Epithelial cell of esophagus (primary cell): ENCODE measurements at regions not wholly inside any gene's neighbourhood (a gene's known extent, or its start where the extent isn't known, plus 50 kb on each side); places are given as distances from the start of the nearest gene placed in this dataset.

Source experiments
- DNase-seq: peaks from one replicate; pipeline ENCODE4 v3.0.0; 2010; ENCODE audit warnings: low read depth
- H3K4me3 ChIP-seq: 2 replicates; pipeline ENCODE4 v1.5.1; 2011; ENCODE audit warnings: mild to moderate bottlenecking, low read length, control low read depth
- CTCF ChIP-seq: IDR thresholded peaks from 2 replicates; pipeline ENCODE4 v1.5.1; 2011; ENCODE audit warnings: low read depth, mild to moderate bottlenecking, low read length, control low read depth, inconsistent platforms; ENCODE audit not compliant: insufficient read depth; ENCODE audit errors: missing control alignments

- no peak for DNase-seq
- TF ChIP-seq CTCF, result no peak
Measured at GRCh38 chr6:166087852-166088251, 79.8 kb downstream of the TBXT start.

DNA sequence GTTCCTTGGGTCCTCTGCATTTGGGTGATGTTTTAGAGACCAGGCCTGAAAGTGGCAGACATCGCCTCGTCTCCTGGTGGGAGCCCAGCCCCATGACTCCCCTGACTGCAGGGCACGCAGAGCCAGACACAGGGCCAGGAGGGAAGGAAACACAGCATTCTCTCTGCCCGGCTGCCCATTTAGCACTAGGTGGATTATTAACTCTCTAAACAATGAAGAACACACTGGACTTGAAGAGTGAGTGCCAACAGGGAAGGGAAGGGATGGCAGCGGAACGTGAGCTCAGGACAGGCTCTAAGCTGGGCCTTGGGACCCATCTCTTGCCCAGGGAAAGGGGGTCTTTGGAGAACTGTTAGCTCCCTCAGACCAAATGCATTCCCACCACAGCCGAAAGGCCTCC is 80.4 kb downstream of the TBXT start:
- no peak for DNase-seq
- no peak overlapping the region for H3K4me3 ChIP-seq
- TF ChIP-seq CTCF, result no peak

More at GRCh38 chr6:166087852-166088251, 79.8 kb downstream of the TBXT start:
- no peak overlapping the region for H3K4me3 ChIP-seq

DNA sequence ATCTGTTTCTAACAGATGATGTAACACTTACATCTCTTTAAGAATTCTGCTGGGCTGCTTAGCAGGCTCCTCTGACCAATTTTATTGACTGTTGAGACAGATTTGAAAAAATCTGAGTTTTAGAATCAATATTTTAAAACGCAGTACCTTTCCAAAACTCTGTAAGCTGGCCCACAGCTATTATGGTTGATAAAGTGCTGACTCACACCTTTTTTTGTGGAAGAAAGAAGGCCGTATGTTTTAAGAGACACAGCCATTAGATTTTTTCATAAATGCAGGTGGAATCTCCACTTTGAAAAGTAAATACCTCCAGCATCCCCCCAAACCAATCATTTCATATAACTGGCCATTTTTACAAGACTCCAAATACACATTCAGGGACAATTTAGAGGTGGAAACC is 82.2 kb downstream of the TBXT start:
- TF ChIP-seq CTCF, result no peak
- DNase-seq, result no peak
- no peak overlapping the region for H3K4me3 ChIP-seq

GRCh38 chr6:166084951-166085350 is 82.7 kb downstream of the TBXT start:
- no peak for TF ChIP-seq CTCF
- DNase-seq, result no peak

GRCh38 chr6:166079841-166080240 is 87.8 kb downstream of the TBXT start:
- no peak for TF ChIP-seq CTCF
- DNase-seq, result no peak

More at GRCh38 chr6:166084951-166085350, 82.7 kb downstream of the TBXT start:
- no peak overlapping the region for H3K4me3 ChIP-seq

DNA sequence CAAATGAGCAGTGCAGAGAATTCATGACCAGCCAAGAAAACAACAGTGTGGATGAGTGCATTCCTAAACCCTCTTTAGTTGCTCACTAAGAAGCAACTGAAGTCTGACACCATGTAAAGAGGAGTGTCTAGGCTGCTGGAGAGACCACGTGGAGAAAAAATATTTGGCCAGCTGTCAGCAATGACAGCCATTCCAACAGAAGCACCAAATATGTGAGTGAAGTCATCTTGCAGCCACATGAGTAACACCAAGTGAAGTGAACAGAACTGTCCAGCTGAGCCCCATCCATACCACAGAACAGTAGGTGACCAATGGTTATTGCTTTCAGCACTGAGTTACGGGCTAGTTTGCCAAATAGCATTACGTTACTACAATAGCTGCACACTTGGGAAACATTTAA is 89.4 kb downstream of the TBXT start:
- DNase-seq, result no peak
- no peak overlapping the region for H3K4me3 ChIP-seq
- no peak for TF ChIP-seq CTCF

More at GRCh38 chr6:166079841-166080240, 87.8 kb downstream of the TBXT start:
- H3K4me3 ChIP-seq, result no peak overlapping the region

- TF ChIP-seq CTCF, result no peak
- no peak for DNase-seq
- H3K4me3 ChIP-seq, result no peak overlapping the region
Measured at GRCh38 chr6:166076625-166077024, 91.0 kb downstream of the TBXT start.
